Calu3 (cell line): ENCODE measurements at regions not wholly inside any gene's neighbourhood (a gene's known extent, or its start where the extent isn't known, plus 50 kb on each side); places are given as distances from the start of the nearest gene placed in this dataset.

ENCODE experiments used
- BruUV-seq: library from RNA; stranded (reverse); fragments of 400-500 nt; replicated peaks from 2 replicates; lab custom pipeline; 2021; lab: Mats Ljungman, UMichigan
- CTCF ChIA-PET: fragments of 300-600 bp; sonication (Branson Sonifier 250); formaldehyde crosslinking; loops from one replicate; lab custom pipeline; 2022; ENCODE audit warnings: antibody characterized with exemption; lab: Charles Lee
- DNase-seq: peaks from one replicate; pipeline ENCODE4 v3.0.0; 2022
- H3K27ac Mint-ChIP-seq: one replicate; pipeline ENCODE4 v1.8.0; 2022; ENCODE audit warnings: mixed read lengths; ENCODE audit not compliant: unreplicated experiment
- H3K27me3 Mint-ChIP-seq: one replicate; pipeline ENCODE4 v1.8.0; 2022; ENCODE audit warnings: mixed read lengths; ENCODE audit not compliant: unreplicated experiment
- H3K36me3 Mint-ChIP-seq: one replicate; pipeline ENCODE4 v1.8.0; 2022; ENCODE audit warnings: mild to moderate bottlenecking, moderate library complexity, mixed read lengths; ENCODE audit not compliant: insufficient read depth, unreplicated experiment
- H3K4me1 Mint-ChIP-seq: one replicate; pipeline ENCODE4 v1.8.0; 2022; ENCODE audit warnings: mild to moderate bottlenecking, low read depth, mixed read lengths; ENCODE audit not compliant: unreplicated experiment
- H3K4me3 Mint-ChIP-seq: one replicate; pipeline ENCODE4 v1.8.0; 2022; ENCODE audit warnings: mild to moderate bottlenecking, low read depth, moderate library complexity, mixed read lengths; ENCODE audit not compliant: unreplicated experiment
- H3K9me3 Mint-ChIP-seq: one replicate; pipeline ENCODE4 v1.8.0; 2022; ENCODE audit warnings: low read depth, mixed read lengths; ENCODE audit not compliant: unreplicated experiment
- intact Hi-C: fragments of 100-400 bp; cut with micrococcal nuclease; formaldehyde crosslinking; loops from one replicate; pipeline ENCODE4 v1.10.0; 2022; ENCODE audit not compliant: unreplicated experiment
- TF ChIP-seq, protein P1 (sequence below): fragments of 200-600 bp; IDR thresholded peaks from one replicate; pipeline ENCODE4 v1.8.0; 2022; ENCODE audit warnings: antibody characterized with exemption; ENCODE audit not compliant: unreplicated experiment

- intact Hi-C loops, result no loop called here
- Mint-ChIP-seq H3K4me1 (no peaks in the 10 kb centered on the region), H3K36me3 (no peaks in the 10 kb centered on the region), H3K9me3 (peaks cover 10% of the 10 kb centered on the region), H3K27ac (no peak overlapping the region), H3K27me3 (no peaks in the 10 kb centered on the region), H3K4me3 (no peak overlapping the region)
- DNase-seq, result no peak
- no TSS peak for BruUV-seq
- CTCF ChIA-PET, result no interaction called here
- TF ChIP-seq, protein P1, sequence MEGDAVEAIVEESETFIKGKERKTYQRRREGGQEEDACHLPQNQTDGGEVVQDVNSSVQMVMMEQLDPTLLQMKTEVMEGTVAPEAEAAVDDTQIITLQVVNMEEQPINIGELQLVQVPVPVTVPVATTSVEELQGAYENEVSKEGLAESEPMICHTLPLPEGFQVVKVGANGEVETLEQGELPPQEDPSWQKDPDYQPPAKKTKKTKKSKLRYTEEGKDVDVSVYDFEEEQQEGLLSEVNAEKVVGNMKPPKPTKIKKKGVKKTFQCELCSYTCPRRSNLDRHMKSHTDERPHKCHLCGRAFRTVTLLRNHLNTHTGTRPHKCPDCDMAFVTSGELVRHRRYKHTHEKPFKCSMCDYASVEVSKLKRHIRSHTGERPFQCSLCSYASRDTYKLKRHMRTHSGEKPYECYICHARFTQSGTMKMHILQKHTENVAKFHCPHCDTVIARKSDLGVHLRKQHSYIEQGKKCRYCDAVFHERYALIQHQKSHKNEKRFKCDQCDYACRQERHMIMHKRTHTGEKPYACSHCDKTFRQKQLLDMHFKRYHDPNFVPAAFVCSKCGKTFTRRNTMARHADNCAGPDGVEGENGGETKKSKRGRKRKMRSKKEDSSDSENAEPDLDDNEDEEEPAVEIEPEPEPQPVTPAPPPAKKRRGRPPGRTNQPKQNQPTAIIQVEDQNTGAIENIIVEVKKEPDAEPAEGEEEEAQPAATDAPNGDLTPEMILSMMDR, result no peak
Observed at GRCh38 chr16:62406387-62406786, 370.1 kb upstream of the CDH8 start.

GRCh38 chr16:62404842-62405611, 368.8 kb upstream of the CDH8 start:
- Mint-ChIP-seq H3K36me3 (no peaks in the 10 kb centered on the region), H3K4me1 (no peaks in the 10 kb centered on the region), H3K27me3 (no peaks in the 10 kb centered on the region), H3K4me3 (no peak overlapping the region), H3K9me3 (peaks cover 8% of the 10 kb centered on the region), H3K27ac (no peak overlapping the region)
- TF ChIP-seq, protein P1, result no peak
- CTCF ChIA-PET, result no interaction called here
- no TSS peak for BruUV-seq
- no peak for DNase-seq
- intact Hi-C loops, result no loop called here

DNA sequence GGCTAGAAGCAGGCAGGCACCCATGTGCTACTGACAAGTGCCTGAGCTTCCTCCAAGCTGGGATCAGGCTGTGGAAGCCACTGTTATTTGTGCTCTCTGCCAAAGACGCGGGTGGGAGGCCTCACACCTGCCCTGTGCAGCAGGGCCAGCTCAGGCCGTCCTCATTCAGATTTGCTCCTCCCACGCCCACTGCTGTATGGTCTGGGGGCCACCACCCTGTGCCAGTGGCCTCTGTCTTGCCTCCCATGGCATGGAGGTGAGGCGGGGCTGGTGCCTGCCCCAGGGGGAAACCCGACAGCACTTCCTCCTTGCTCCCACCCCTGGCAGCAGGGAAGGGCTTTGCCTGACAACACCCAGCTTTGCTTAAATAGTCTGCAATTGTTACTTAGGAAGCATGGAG, 356.5 kb upstream of the CDH8 start:
- no peak for DNase-seq
- intact Hi-C loops, result no loop called here
- H3K27me3 Mint-ChIP-seq, result no peaks in the 10 kb centered on the region
- H3K4me3 Mint-ChIP-seq, result no peak overlapping the region
- TF ChIP-seq, protein P1, result no peak
- no peak overlapping the region for H3K27ac Mint-ChIP-seq
- H3K9me3 Mint-ChIP-seq, result peaks cover 17% of the 10 kb centered on the region
- no TSS peak for BruUV-seq
- CTCF ChIA-PET, result interaction anchor here (0.6 kb wide), 1 partner anchor 17 kb away, joined by 3 read pairs; no protein-coding TSS in a partner anchor
- H3K36me3 Mint-ChIP-seq, result no peaks in the 10 kb centered on the region
- no peaks in the 10 kb centered on the region for H3K4me1 Mint-ChIP-seq

DNA sequence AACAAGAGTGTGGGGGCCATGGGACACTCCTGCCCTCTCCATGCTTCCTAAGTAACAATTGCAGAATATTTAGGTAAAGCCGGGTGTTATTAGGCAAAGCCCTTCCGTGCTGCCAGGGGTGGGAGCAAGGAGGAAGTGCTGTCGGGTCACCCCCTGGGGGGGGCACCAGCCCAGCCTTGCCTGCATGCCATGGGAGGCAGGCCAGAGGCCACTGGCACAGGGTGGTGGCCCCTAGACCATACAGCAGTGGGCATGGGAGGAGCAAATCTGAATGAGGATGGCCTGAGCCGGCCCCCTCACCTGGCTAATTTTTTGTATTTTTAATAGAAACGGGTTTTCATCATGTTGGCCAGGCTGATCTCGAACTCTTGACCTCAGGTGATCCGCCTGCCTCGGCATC, 355.7 kb upstream of the CDH8 start:
- CTCF ChIA-PET, result no interaction called here
- DNase-seq, result no peak
- Mint-ChIP-seq H3K27ac (no peak overlapping the region), H3K9me3 (peaks cover 18% of the 10 kb centered on the region), H3K36me3 (no peaks in the 10 kb centered on the region), H3K4me1 (no peaks in the 10 kb centered on the region), H3K27me3 (no peaks in the 10 kb centered on the region), H3K4me3 (no peak overlapping the region)
- intact Hi-C loops, result no loop called here
- TF ChIP-seq, protein P1, result no peak
- BruUV-seq, result no TSS peak
